Astrocyte (in vitro differentiated cells and primary cell): ENCODE measurements at regions not wholly inside any gene's neighbourhood (a gene's known extent, or its start where the extent isn't known, plus 50 kb on each side); places are given as distances from the start of the nearest gene placed in this dataset.

Experiments
- DNase-seq: peaks from one replicate; pipeline ENCODE4 v3.0.0-alpha.2; 2010; ENCODE audit warnings: low read depth
- FAIRE-seq: peaks from 2 replicates; lab custom pipeline; 2011; peaks lifted over from hg19 to GRCh38; lab: Jason Lieb, UNC
- H2AFZ ChIP-seq: 2 replicates; pipeline ENCODE4 v1.6.0; 2012; ENCODE audit warnings: low read depth, low read length, inconsistent platforms
- H3K27ac ChIP-seq: 2 replicates; pipeline ENCODE4 v1.5.1; 2011; ENCODE audit warnings: low read depth, low read length, inconsistent platforms
- H3K27me3 ChIP-seq: 2 replicates; pipeline ENCODE4 v1.6.0; 2011; ENCODE audit warnings: low read length, inconsistent platforms; ENCODE audit not compliant: insufficient read depth
- H3K36me3 ChIP-seq: 2 replicates; pipeline ENCODE4 v1.5.1; 2011; ENCODE audit warnings: low read length, inconsistent platforms; ENCODE audit not compliant: insufficient read depth
- H3K4me1 ChIP-seq: 2 replicates; pipeline ENCODE4 v1.5.1; 2011; ENCODE audit warnings: low read length, inconsistent platforms; ENCODE audit not compliant: insufficient read depth
- H3K4me2 ChIP-seq: 2 replicates; pipeline ENCODE4 v1.6.0; 2012; ENCODE audit warnings: low read length, inconsistent platforms
- H3K4me3 ChIP-seq: 2 replicates; pipeline ENCODE4 v1.5.1; 2011; ENCODE audit warnings: low read depth, mild to moderate bottlenecking, low read length, inconsistent platforms; ENCODE audit not compliant: insufficient read depth
- H3K79me2 ChIP-seq: 2 replicates; pipeline ENCODE4 v1.6.0; 2012; ENCODE audit warnings: mild to moderate bottlenecking, low read length, inconsistent platforms; ENCODE audit not compliant: insufficient read depth
- H3K9ac ChIP-seq: 2 replicates; pipeline ENCODE4 v1.6.0; 2012; ENCODE audit warnings: mild to moderate bottlenecking, low read length, inconsistent platforms
- H3K9me3 ChIP-seq: 2 replicates; pipeline ENCODE4 v1.5.1; 2012; ENCODE audit warnings: low read depth, mild to moderate bottlenecking, low read length, inconsistent platforms; ENCODE audit not compliant: insufficient read depth
- H4K20me1 ChIP-seq: 2 replicates; pipeline ENCODE4 v1.6.0; 2012; ENCODE audit warnings: low read length, inconsistent platforms; ENCODE audit not compliant: insufficient read depth
- H3K27ac Mint-ChIP-seq: one replicate; pipeline ENCODE4 v1.8.0; 2021; ENCODE audit warnings: mild to moderate bottlenecking, mixed read lengths; ENCODE audit not compliant: unreplicated experiment
- H3K27me3 Mint-ChIP-seq: one replicate; pipeline ENCODE4 v1.8.0; 2021; ENCODE audit warnings: low read depth, mixed read lengths; ENCODE audit not compliant: unreplicated experiment
- H3K36me3 Mint-ChIP-seq: one replicate; pipeline ENCODE4 v1.8.0; 2021; ENCODE audit warnings: low read depth, mixed read lengths; ENCODE audit not compliant: unreplicated experiment
- H3K4me1 Mint-ChIP-seq: one replicate; pipeline ENCODE4 v1.8.0; 2021; ENCODE audit warnings: low read depth, mixed read lengths; ENCODE audit not compliant: unreplicated experiment
- H3K4me3 Mint-ChIP-seq: one replicate; pipeline ENCODE4 v1.8.0; 2021; ENCODE audit warnings: mild to moderate bottlenecking, moderate library complexity, mixed read lengths; ENCODE audit not compliant: unreplicated experiment
- H3K9me3 Mint-ChIP-seq: one replicate; pipeline ENCODE4 v1.8.0; 2021; ENCODE audit warnings: mild to moderate bottlenecking, mixed read lengths; ENCODE audit not compliant: unreplicated experiment
- CTCF ChIP-seq: IDR thresholded peaks from 2 replicates; pipeline ENCODE4 v1.5.1; 2011; ENCODE audit warnings: low read depth, mild to moderate bottlenecking, inconsistent platforms, low read length, moderate library complexity; ENCODE audit not compliant: insufficient read depth
- EZH2 ChIP-seq: IDR thresholded peaks from 2 replicates; pipeline ENCODE4 v1.6.1; 2012; ENCODE audit warnings: mild to moderate bottlenecking, low read length, inconsistent platforms; ENCODE audit not compliant: insufficient read depth

- peaks cover 13% of the 10 kb centered on the region for H3K9me3 ChIP-seq
- FAIRE-seq (no peak), DNase-seq (no peak)
- H3K36me3 Mint-ChIP-seq = no peaks in the 10 kb centered on the region
- H3K27ac Mint-ChIP-seq = no peak overlapping the region
- no peaks in the 10 kb centered on the region for H3K4me1 ChIP-seq
- peaks cover 4% of the 10 kb centered on the region for H3K27me3 ChIP-seq
- H4K20me1 ChIP-seq = no peaks in the 10 kb centered on the region
- TF ChIP-seq CTCF (no peak), EZH2 (no peak)
- peaks cover 6% of the 10 kb centered on the region for H3K27me3 Mint-ChIP-seq
- H3K27ac ChIP-seq = no peak overlapping the region
- peaks cover 12% of the 10 kb centered on the region for H3K9me3 Mint-ChIP-seq
- H2AFZ ChIP-seq = no peak overlapping the region
- no peak overlapping the region for H3K4me3 Mint-ChIP-seq
- H3K4me1 Mint-ChIP-seq = no peaks in the 10 kb centered on the region
- no peak overlapping the region for H3K4me3 ChIP-seq
- no peak overlapping the region for H3K4me2 ChIP-seq
- no peaks in the 10 kb centered on the region for H3K36me3 ChIP-seq
- H3K79me2 ChIP-seq = no peaks in the 10 kb centered on the region
- H3K9ac ChIP-seq = no peak overlapping the region
These were observed 118.8 kb downstream of the PSMG1 start for GRCh38 chr21:39064325-39065012.

DNA sequence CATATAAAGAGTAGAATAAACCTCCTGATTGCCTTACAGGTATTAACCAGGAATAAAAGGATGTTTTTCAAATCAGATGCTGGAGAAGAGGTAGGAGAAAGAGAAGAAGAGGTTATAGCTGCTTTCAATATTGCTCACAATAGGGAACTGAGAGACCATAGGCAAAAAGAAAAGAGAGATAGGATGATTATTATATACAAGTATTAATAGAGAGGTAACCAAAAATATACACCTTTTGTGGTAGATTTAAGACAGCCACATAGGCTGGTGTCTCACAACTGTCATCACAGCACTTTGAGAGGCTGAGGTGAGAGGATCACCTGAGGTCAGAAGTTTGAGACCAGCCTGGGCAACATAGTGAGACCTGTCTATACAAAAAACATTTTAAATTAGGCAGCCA is 119.7 kb downstream of the PSMG1 start:
- Histone ChIP-seq H3K27ac (no peak overlapping the region), H4K20me1 (no peaks in the 10 kb centered on the region), H3K27me3 (peaks cover 4% of the 10 kb centered on the region), H3K9me3 (peaks cover 13% of the 10 kb centered on the region), H3K4me2 (no peak overlapping the region), H3K79me2 (no peaks in the 10 kb centered on the region), H3K4me3 (no peak overlapping the region), H3K4me1 (no peaks in the 10 kb centered on the region), H3K9ac (no peak overlapping the region), H2AFZ (no peak overlapping the region), H3K36me3 (no peaks in the 10 kb centered on the region)
- H3K27ac Mint-ChIP-seq = no peak overlapping the region
- TF ChIP-seq CTCF = no peak
- TF ChIP-seq EZH2 = no peak
- no peaks in the 10 kb centered on the region for H3K36me3 Mint-ChIP-seq
- H3K4me1 Mint-ChIP-seq = no peaks in the 10 kb centered on the region
- DNase-seq (no peak), FAIRE-seq (no peak)
- peaks cover 6% of the 10 kb centered on the region for H3K27me3 Mint-ChIP-seq
- no peak overlapping the region for H3K4me3 Mint-ChIP-seq
- peaks cover 12% of the 10 kb centered on the region for H3K9me3 Mint-ChIP-seq

DNA sequence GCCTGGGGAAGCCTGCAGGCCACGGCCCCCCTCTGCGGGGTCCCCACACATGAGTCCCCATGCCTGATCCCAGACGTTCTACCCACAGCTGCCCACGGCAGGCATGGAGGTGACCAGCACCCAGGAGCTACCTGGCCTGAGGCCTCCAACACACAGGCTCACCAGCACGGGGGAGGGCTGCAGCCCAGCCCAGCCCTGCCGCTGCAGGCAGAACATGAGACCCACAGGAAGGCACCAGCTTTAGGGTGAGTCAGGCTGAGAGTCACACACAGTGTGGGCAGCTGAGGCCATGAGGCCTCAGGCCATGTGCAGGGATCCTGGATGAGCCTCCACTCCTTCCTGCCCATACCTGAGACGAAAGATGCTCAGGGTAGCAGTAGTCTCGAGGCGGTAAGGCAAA is 121.1 kb downstream of the PSMG1 start:
- DNase-seq = no peak
- H3K4me1 Mint-ChIP-seq = no peaks in the 10 kb centered on the region
- no peak overlapping the region for H3K4me3 Mint-ChIP-seq
- peaks cover 13% of the 10 kb centered on the region for H3K9me3 ChIP-seq
- H3K27ac ChIP-seq = no peak overlapping the region
- no peak for FAIRE-seq
- H3K4me3 ChIP-seq = no peak overlapping the region
- peaks cover 11% of the 10 kb centered on the region for H3K27me3 Mint-ChIP-seq
- H2AFZ ChIP-seq = no peak overlapping the region
- H3K36me3 Mint-ChIP-seq = no peaks in the 10 kb centered on the region
- H4K20me1 ChIP-seq = no peaks in the 10 kb centered on the region
- no peak overlapping the region for H3K9ac ChIP-seq
- H3K9me3 Mint-ChIP-seq = peaks cover 12% of the 10 kb centered on the region
- TF ChIP-seq EZH2 (no peak), CTCF (no peak)
- H3K4me2 ChIP-seq = no peak overlapping the region
- no peak overlapping the region for H3K27ac Mint-ChIP-seq
- no peaks in the 10 kb centered on the region for H3K36me3 ChIP-seq
- H3K4me1 ChIP-seq = no peaks in the 10 kb centered on the region
- peaks cover 6% of the 10 kb centered on the region for H3K27me3 ChIP-seq
- no peaks in the 10 kb centered on the region for H3K79me2 ChIP-seq
